ENCODE measurements at regions not wholly inside any gene's neighbourhood (a gene's known extent, or its start where the extent isn't known, plus 50 kb on each side); places are given as distances from the start of the nearest gene placed in this dataset.

GRCh38 chr2:467892-468647, 180.2 kb upstream of the ALKAL2 start:
- Histone ChIP-seq H3K79me2 (ENCODE audit: insufficient read depth, low read length) (no peaks in the 10 kb centered on the region), H2AFZ (ENCODE audit: low read length) (no peak overlapping the region), H4K20me1 (ENCODE audit: insufficient read depth, low read length) (peaks cover 3% of the 10 kb centered on the region; the same call in 1 of the 2 replicates), H3K4me1 (ENCODE audit: insufficient read depth, low read length) (no peaks in the 10 kb centered on the region), H3K4me3 (replicated peaks in 1 of 3; ENCODE audit: insufficient read depth in 1 of 3, low read depth in 2 of 3, low read length in 3 of 3) (no peak overlapping the region), H3K27ac (ENCODE audit: extremely low read length, insufficient read depth, low read length) (no peak overlapping the region), H3K9me3 (ENCODE audit: low read length) (no peaks in the 10 kb centered on the region), H3K9ac (ENCODE audit: insufficient read depth, low read depth, low read length) (no peak overlapping the region), H3K36me3 (replicated peaks in 1 of 2; ENCODE audit: control insufficient read depth in 1 of 2, insufficient read depth in 2 of 2, low read length in 2 of 2) (no peaks in the 10 kb centered on the region), H3K4me2 (ENCODE audit: low read depth, low read length) (no peak overlapping the region), H3K27me3 (ENCODE audit: control insufficient read depth in 1 of 2, insufficient read depth in 2 of 2, low read length in 2 of 2) (peaks cover 7 to 51% of the 10 kb centered on the region in 2 experiments)
- BruUV-seq (replicated peaks), result no TSS peak
- POLR2A ChIA-PET, result no interaction called here
- in situ Hi-C loops (cut with HindIII; ENCODE audit: extremely low pct_ligation_motif_present, low pct_unique_long_range_greater_than_20kb), result no loop called here
- ATAC-seq, result peak; percentile 25; the same call in 1 of the 3 replicates
- CTCF ChIA-PET (ENCODE audit: low intra/inter-chr PET ratio, low total read pairs), result no interaction called here
- 52% methylated on average over 65 of the region's 69 CpGs for WGBS (ENCODE audit: low lambda C conversion rate)
- no peak for DNase-seq (ENCODE audit: low spot score)
- TF ChIP-seq ZNF274 (CRISPR knock-in tag; IDR thresholded peaks at IDR 0.05), result no peak
- intact Hi-C loops (cut with micrococcal nuclease; ENCODE audit: unreplicated experiment), result no loop called here
- FAIRE-seq, result no peak

DNA sequence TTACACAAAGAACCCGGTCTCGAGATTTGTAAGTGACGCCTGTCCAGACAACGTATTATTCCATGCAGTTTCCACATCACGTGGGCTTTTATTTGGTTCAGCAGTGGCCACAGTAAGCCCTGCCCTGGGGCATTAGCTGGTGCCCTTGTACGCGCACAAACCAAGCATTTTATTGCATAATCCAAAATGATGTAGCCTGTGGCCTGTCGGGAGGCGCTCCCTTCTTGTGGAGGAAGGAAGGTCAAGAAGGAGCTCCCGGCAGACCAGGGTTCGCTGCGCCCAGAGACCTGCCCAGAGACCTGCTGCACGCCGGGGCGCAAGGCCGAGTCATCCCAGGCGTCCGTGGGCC, 179.6 kb upstream of the ALKAL2 start:
- no peak overlapping the region for H3K9ac ChIP-seq (ENCODE audit: insufficient read depth, low read depth, low read length)
- FAIRE-seq (no peak), DNase-seq (ENCODE audit: low spot score) (no peak), ATAC-seq (no peak)
- ChIA-PET POLR2A (no interaction called here), CTCF (ENCODE audit: low intra/inter-chr PET ratio, low total read pairs) (no interaction called here)
- H3K4me2 ChIP-seq (ENCODE audit: low read depth, low read length), result no peak overlapping the region
- H4K20me1 ChIP-seq (ENCODE audit: insufficient read depth, low read length), result peaks cover 3% of the 10 kb centered on the region; the same call in 1 of the 2 replicates
- 62% methylated on average over 9 of the region's 18 CpGs for WGBS (ENCODE audit: low lambda C conversion rate)
- peaks cover 7 to 52% of the 10 kb centered on the region in 2 experiments for H3K27me3 ChIP-seq (ENCODE audit: control insufficient read depth in 1 of 2, insufficient read depth in 2 of 2, low read length in 2 of 2)
- H3K27ac ChIP-seq (ENCODE audit: extremely low read length, insufficient read depth, low read length), result no peak overlapping the region
- H3K4me1 ChIP-seq (ENCODE audit: insufficient read depth, low read length), result no peaks in the 10 kb centered on the region
- BruUV-seq (replicated peaks), result no TSS peak
- TF ChIP-seq CEBPB (IDR thresholded peaks at IDR 0.05; ENCODE audit: borderline replicate concordance, low read depth, low read length), result peak; percentile 31; the same call in 1 of the 2 replicates
- no peak for TF ChIP-seq MXI1 (IDR thresholded peaks at IDR 0.05; ENCODE audit: borderline replicate concordance, low read depth, low read length)
- no peak for TF ChIP-seq TAF15 (IDR thresholded peaks at IDR 0.05; ENCODE audit: low read depth, low read length, poor library complexity, severe bottlenecking)
- intact Hi-C loops (cut with micrococcal nuclease; ENCODE audit: unreplicated experiment) (no loop called here), in situ Hi-C loops (cut with HindIII; ENCODE audit: extremely low pct_ligation_motif_present, low pct_unique_long_range_greater_than_20kb) (no loop called here)
- no peaks in the 10 kb centered on the region for H3K9me3 ChIP-seq (ENCODE audit: low read length)
- H3K79me2 ChIP-seq (ENCODE audit: insufficient read depth, low read length), result no peaks in the 10 kb centered on the region
- no peaks in the 10 kb centered on the region for H3K36me3 ChIP-seq (replicated peaks in 1 of 2; ENCODE audit: control insufficient read depth in 1 of 2, insufficient read depth in 2 of 2, low read length in 2 of 2)
- H3K4me3 ChIP-seq (replicated peaks in 1 of 3; ENCODE audit: insufficient read depth in 1 of 3, low read depth in 2 of 3, low read length in 3 of 3), result no peak overlapping the region
- H2AFZ ChIP-seq (ENCODE audit: low read length), result no peak overlapping the region

Measured in HepG2 (cell line).